ENCODE measurements at regions not wholly inside any gene's neighbourhood (a gene's known extent, or its start where the extent isn't known, plus 50 kb on each side); places are given as distances from the start of the nearest gene placed in this dataset.

DNA sequence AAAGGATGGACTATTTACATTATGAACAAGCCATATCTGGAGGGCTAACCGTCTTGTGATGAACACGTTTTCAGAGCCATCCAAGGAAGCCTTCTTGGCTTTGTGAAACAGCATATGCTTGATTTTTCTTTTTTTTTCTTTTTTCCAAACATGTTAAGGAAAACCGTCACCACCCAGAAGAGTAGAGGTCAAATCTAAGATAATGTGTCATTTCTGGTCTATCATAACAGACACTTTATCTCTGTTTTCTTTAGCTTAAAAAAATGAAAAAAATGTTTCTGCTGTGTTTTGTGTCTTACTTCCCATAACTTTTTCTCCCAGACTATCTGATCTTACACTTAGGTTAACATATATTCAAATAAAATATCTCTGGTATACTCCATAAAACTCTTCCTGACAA, 76.1 kb upstream of the DGKB start:
- ATAC-seq: no peak
- TF ChIP-seq, protein P1, sequence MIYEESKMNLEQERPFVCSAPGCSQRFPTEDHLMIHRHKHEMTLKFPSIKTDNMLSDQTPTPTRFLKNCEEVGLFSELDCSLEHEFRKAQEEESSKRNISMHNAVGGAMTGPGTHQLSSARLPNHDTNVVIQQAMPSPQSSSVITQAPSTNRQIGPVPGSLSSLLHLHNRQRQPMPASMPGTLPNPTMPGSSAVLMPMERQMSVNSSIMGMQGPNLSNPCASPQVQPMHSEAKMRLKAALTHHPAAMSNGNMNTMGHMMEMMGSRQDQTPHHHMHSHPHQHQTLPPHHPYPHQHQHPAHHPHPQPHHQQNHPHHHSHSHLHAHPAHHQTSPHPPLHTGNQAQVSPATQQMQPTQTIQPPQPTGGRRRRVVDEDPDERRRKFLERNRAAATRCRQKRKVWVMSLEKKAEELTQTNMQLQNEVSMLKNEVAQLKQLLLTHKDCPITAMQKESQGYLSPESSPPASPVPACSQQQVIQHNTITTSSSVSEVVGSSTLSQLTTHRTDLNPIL (CRISPR knock-in tag; IDR thresholded peaks at IDR 0.05; ENCODE audit: low read depth): no peak
- TF ChIP-seq ARNTL (CRISPR knock-in tag; IDR thresholded peaks at IDR 0.05; ENCODE audit: borderline replicate concordance, low read depth): no peak
- TF ChIP-seq, protein P2, sequence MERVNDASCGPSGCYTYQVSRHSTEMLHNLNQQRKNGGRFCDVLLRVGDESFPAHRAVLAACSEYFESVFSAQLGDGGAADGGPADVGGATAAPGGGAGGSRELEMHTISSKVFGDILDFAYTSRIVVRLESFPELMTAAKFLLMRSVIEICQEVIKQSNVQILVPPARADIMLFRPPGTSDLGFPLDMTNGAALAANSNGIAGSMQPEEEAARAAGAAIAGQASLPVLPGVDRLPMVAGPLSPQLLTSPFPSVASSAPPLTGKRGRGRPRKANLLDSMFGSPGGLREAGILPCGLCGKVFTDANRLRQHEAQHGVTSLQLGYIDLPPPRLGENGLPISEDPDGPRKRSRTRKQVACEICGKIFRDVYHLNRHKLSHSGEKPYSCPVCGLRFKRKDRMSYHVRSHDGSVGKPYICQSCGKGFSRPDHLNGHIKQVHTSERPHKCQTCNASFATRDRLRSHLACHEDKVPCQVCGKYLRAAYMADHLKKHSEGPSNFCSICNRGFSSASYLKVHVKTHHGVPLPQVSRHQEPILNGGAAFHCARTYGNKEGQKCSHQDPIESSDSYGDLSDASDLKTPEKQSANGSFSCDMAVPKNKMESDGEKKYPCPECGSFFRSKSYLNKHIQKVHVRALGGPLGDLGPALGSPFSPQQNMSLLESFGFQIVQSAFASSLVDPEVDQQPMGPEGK (CRISPR knock-in tag; IDR thresholded peaks at IDR 0.05; ENCODE audit: borderline replicate concordance): no peak
- no peak for TF ChIP-seq ZFP30 (CRISPR knock-in tag; IDR thresholded peaks at IDR 0.05)
- TF ChIP-seq CSDC2 (CRISPR knock-in tag; IDR thresholded peaks at IDR 0.05): no peak
- no peak for TF ChIP-seq SNAI2 (CRISPR knock-in tag; IDR thresholded peaks at IDR 0.05)
- no peak for TF ChIP-seq ZFP3 (CRISPR knock-in tag; IDR thresholded peaks at IDR 0.05)
- TF ChIP-seq, protein P3, sequence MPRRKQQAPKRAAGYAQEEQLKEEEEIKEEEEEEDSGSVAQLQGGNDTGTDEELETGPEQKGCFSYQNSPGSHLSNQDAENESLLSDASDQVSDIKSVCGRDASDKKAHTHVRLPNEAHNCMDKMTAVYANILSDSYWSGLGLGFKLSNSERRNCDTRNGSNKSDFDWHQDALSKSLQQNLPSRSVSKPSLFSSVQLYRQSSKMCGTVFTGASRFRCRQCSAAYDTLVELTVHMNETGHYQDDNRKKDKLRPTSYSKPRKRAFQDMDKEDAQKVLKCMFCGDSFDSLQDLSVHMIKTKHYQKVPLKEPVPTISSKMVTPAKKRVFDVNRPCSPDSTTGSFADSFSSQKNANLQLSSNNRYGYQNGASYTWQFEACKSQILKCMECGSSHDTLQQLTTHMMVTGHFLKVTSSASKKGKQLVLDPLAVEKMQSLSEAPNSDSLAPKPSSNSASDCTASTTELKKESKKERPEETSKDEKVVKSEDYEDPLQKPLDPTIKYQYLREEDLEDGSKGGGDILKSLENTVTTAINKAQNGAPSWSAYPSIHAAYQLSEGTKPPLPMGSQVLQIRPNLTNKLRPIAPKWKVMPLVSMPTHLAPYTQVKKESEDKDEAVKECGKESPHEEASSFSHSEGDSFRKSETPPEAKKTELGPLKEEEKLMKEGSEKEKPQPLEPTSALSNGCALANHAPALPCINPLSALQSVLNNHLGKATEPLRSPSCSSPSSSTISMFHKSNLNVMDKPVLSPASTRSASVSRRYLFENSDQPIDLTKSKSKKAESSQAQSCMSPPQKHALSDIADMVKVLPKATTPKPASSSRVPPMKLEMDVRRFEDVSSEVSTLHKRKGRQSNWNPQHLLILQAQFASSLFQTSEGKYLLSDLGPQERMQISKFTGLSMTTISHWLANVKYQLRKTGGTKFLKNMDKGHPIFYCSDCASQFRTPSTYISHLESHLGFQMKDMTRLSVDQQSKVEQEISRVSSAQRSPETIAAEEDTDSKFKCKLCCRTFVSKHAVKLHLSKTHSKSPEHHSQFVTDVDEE (CRISPR knock-in tag; IDR thresholded peaks at IDR 0.05): no peak

DNA sequence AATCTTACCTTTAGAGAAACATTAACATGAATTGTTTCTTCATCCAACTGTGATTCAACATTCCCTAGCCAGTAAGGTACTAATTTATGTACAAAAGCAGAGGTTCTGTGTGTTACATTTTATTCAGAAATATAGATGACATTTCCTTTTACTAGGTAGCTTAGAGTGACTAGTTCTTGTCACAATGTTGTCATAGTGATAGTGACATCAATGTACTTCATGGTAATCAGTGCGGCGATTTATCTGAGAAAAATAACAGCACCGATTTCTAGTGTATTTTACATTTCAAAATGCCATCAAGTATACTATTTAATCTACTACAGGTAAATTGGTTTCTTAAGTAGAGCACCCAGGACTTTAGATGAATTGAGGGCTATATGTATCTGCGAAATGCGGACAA, 72.1 kb upstream of the DGKB start:
- TF ChIP-seq RARB (CRISPR knock-in tag; IDR thresholded peaks at IDR 0.05): no peak
- TF ChIP-seq, protein P4, sequence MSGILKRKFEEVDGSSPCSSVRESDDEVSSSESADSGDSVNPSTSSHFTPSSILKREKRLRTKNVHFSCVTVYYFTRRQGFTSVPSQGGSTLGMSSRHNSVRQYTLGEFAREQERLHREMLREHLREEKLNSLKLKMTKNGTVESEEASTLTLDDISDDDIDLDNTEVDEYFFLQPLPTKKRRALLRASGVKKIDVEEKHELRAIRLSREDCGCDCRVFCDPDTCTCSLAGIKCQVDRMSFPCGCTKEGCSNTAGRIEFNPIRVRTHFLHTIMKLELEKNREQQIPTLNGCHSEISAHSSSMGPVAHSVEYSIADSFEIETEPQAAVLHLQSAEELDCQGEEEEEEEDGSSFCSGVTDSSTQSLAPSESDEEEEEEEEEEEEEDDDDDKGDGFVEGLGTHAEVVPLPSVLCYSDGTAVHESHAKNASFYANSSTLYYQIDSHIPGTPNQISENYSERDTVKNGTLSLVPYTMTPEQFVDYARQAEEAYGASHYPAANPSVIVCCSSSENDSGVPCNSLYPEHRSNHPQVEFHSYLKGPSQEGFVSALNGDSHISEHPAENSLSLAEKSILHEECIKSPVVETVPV (CRISPR knock-in tag; IDR thresholded peaks at IDR 0.05): no peak
- TF ChIP-seq ZNF8 (CRISPR knock-in tag; IDR thresholded peaks at IDR 0.05): no peak
- no peak for TF ChIP-seq PPARA (CRISPR knock-in tag; IDR thresholded peaks at IDR 0.05; ENCODE audit: borderline replicate concordance)
- TF ChIP-seq OSR1 (CRISPR knock-in tag; IDR thresholded peaks at IDR 0.05): no peak
- TF ChIP-seq ZFP3 (CRISPR knock-in tag; IDR thresholded peaks at IDR 0.05): no peak
- no peak for TF ChIP-seq GLIS3 (CRISPR knock-in tag; IDR thresholded peaks at IDR 0.05)
- TF ChIP-seq ESRRG (CRISPR knock-in tag; IDR thresholded peaks at IDR 0.05): no peak
- TF ChIP-seq TCF4 (CRISPR knock-in tag; IDR thresholded peaks at IDR 0.05; ENCODE audit: borderline replicate concordance): no peak
- TF ChIP-seq CSDC2 (CRISPR knock-in tag; IDR thresholded peaks at IDR 0.05): no peak
- TF ChIP-seq, protein P1 (CRISPR knock-in tag; IDR thresholded peaks at IDR 0.05; ENCODE audit: low read depth): no peak
- no peak for TF ChIP-seq ZFP30 (CRISPR knock-in tag; IDR thresholded peaks at IDR 0.05)
- no peak for TF ChIP-seq ZNF70 (CRISPR knock-in tag; IDR thresholded peaks at IDR 0.05)
- TF ChIP-seq, protein P3 (CRISPR knock-in tag; IDR thresholded peaks at IDR 0.05): no peak
- no peak for TF ChIP-seq ZNF565 (CRISPR knock-in tag; conservative IDR thresholded peaks at IDR 0.05; ENCODE audit: low read depth)
- no peak for TF ChIP-seq BACH2 (CRISPR knock-in tag; IDR thresholded peaks at IDR 0.05; ENCODE audit: borderline replicate concordance)
- no peak for TF ChIP-seq ZC3H10 (CRISPR knock-in tag; IDR thresholded peaks at IDR 0.05)
- TF ChIP-seq, protein P5, sequence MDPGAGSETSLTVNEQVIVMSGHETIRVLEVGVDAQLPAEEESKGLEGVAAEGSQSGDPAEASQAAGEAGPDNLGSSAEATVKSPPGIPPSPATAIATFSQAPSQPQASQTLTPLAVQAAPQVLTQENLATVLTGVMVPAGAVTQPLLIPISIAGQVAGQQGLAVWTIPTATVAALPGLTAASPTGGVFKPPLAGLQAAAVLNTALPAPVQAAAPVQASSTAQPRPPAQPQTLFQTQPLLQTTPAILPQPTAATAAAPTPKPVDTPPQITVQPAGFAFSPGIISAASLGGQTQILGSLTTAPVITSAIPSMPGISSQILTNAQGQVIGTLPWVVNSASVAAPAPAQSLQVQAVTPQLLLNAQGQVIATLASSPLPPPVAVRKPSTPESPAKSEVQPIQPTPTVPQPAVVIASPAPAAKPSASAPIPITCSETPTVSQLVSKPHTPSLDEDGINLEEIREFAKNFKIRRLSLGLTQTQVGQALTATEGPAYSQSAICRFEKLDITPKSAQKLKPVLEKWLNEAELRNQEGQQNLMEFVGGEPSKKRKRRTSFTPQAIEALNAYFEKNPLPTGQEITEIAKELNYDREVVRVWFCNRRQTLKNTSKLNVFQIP (CRISPR knock-in tag; IDR thresholded peaks at IDR 0.05; ENCODE audit: borderline replicate concordance, low read depth): no peak
- TF ChIP-seq, protein P2 (CRISPR knock-in tag; IDR thresholded peaks at IDR 0.05; ENCODE audit: borderline replicate concordance): no peak
- ATAC-seq: no peak

All from SK-N-SH treated with all-trans-retinoic acid at 6 μM for 48 hours (cell line).